Transverse colon (tissue), 4 donors: ENCODE measurements at regions not wholly inside any gene's neighbourhood (a gene's known extent, or its start where the extent isn't known, plus 50 kb on each side); places are given as distances from the start of the nearest gene placed in this dataset.

Source experiments
- DNase-seq: peaks from one replicate; pipeline ENCODE4 v3.0.0-alpha.2; 2019
- H3K27ac ChIP-seq, 4 donors: fragments of 200-600 bp; sonication (generic); 2 replicates each; pipeline ENCODE4 v1.5.1; 2016 to 2018; ENCODE audit warnings: inconsistent platforms in 4 of 4
- H3K27me3 ChIP-seq: fragments of 200-600 bp; sonication (generic); 2 replicates; pipeline ENCODE4 v1.5.1; 2017; ENCODE audit warnings: inconsistent platforms
- H3K36me3 ChIP-seq, 4 donors: fragments of 200-600 bp; sonication (generic); 2 replicates each; pipeline ENCODE4 v1.5.1; 2017 to 2019; ENCODE audit warnings: inconsistent platforms in 4 of 4
- H3K4me1 ChIP-seq, 4 donors: fragments of 200-600 bp; sonication (generic); 2 replicates each; pipeline ENCODE4 v1.5.1; 2017 to 2020; ENCODE audit warnings: inconsistent platforms in 4 of 4
- H3K4me3 ChIP-seq, 4 donors: fragments of 200-600 bp; sonication (generic); 1 replicate in 1 of 4; 2 replicates in 3 of 4; pipeline versions ENCODE4 v1.5.1 to v1.6.1; 2017 to 2019; ENCODE audit warnings: inconsistent platforms in 4 of 4
- H3K9me3 ChIP-seq, 2 donors: fragments of 200-600 bp; sonication (generic); 2 replicates each; pipeline ENCODE4 v1.5.1; 2017 to 2019; ENCODE audit warnings: inconsistent platforms in 2 of 2
- CTCF ChIP-seq, 5 experiments: fragments of 200-600 bp in 3 of 5; fragments of 450-650 bp in 2 of 5; sonication (generic) in 3 of 5; IDR thresholded peaks; 1 replicate in 2 of 5; 2 replicates in 3 of 5; pipeline ENCODE4 v1.5.1; 2016 to 2017; ENCODE audit warnings: antibody characterized with exemption in 5 of 5, inconsistent platforms in 3 of 5, mild to moderate bottlenecking in 2 of 5, moderate library complexity in 1 of 5
- EP300 ChIP-seq: sonication (generic); formaldehyde crosslinking; IDR thresholded peaks from one replicate; pipeline ENCODE4 v1.6.1; 2017; ENCODE audit warnings: antibody characterized with exemption, low read depth
- POLR2A ChIP-seq: fragments of 450-650 bp; IDR thresholded peaks from one replicate; pipeline ENCODE4 v1.6.1; 2016; ENCODE audit warnings: antibody characterized with exemption, mild to moderate bottlenecking, moderate library complexity
- POLR2AphosphoS5 ChIP-seq, 3 donors: sonication (generic); formaldehyde crosslinking; IDR thresholded peaks; one replicate each; pipeline ENCODE4 v1.6.1; 2016; ENCODE audit warnings: antibody characterized with exemption in 3 of 3
- WGBS, 2 donors: methylation state at CpG; one replicate each; pipeline ENCODE4 v1.1.5; 2018; ENCODE audit warnings: low coverage in 1 of 2; 5-methylcytosine and 5-hydroxymethylcytosine counted together
- in situ Hi-C, 4 donors: fragments of 200-750 bp; cut with MboI; loops; one replicate each; pipeline versions ENCODE4 v1.15.0 to v1.15.1; 2017; ENCODE audit warnings: low sequenced_read_pairs in 3 of 4, low pct_ligation_motif_present in 1 of 4, low pct_unique_long_range_greater_than_20kb in 1 of 4
- intact Hi-C: fragments of 100-400 bp; cut with DNase I; formaldehyde crosslinking; loops from one replicate; pipeline ENCODE4 v1.15.1; 2023; ENCODE audit warnings: low total_unique reads

- Histone ChIP-seq H3K9me3 (no peaks in the 10 kb centered on the region), H3K36me3 (no peaks in the 10 kb centered on the region), H3K27me3 (no peaks in the 10 kb centered on the region), H3K4me1 (peaks cover 0 to 4% (median 0%) of the 10 kb centered on the region in 4 donors), H3K27ac (no peak overlapping the region), H3K4me3 (no peak overlapping the region)
- no peak for TF ChIP-seq POLR2A
- no peak for TF ChIP-seq POLR2AphosphoS5 (IDR thresholded peaks at IDR 0.05)
- WGBS, 2 donors, result 69 to 75% methylated on average over 1 to 3 of the region's 3 CpGs
- DNase-seq, result no peak
- intact Hi-C loops, result no loop called here
- in situ Hi-C loops, result no loop called here
Observed at GRCh38 chr13:33633701-33634545, 184.0 kb upstream of the RFC3 start.

- Histone ChIP-seq H3K27ac (no peak overlapping the region), H3K27me3 (no peaks in the 10 kb centered on the region), H3K4me3 (no peak overlapping the region), H3K4me1 (peaks cover 0 to 4% (median 0%) of the 10 kb centered on the region in 4 donors), H3K36me3 (no peaks in the 10 kb centered on the region), H3K9me3 (no peaks in the 10 kb centered on the region)
- TF ChIP-seq CTCF (IDR thresholded peaks at IDR 0.05), result no peak
- no peak for TF ChIP-seq POLR2A
- no peak for TF ChIP-seq POLR2AphosphoS5 (IDR thresholded peaks at IDR 0.05)
- TF ChIP-seq EP300, result no peak
- 86 to 87% methylated on average over 8 of the region's 8 CpGs for WGBS, 2 donors
- in situ Hi-C loops (no loop called here), intact Hi-C loops (no loop called here)
- no peak for DNase-seq
Observed at GRCh38 chr13:33634546-33634982, 183.4 kb upstream of the RFC3 start.

- intact Hi-C loops, result no loop called here
- Histone ChIP-seq H3K4me3 (no peak overlapping the region), H3K27ac (no peak overlapping the region), H3K36me3 (no peaks in the 10 kb centered on the region), H3K27me3 (no peaks in the 10 kb centered on the region), H3K9me3 (no peaks in the 10 kb centered on the region), H3K4me1 (peaks cover 0 to 10% (median 0%) of the 10 kb centered on the region in 4 donors)
- TF ChIP-seq POLR2AphosphoS5 (IDR thresholded peaks at IDR 0.05), result no peak
- no peak for TF ChIP-seq CTCF (IDR thresholded peaks at IDR 0.05)
- TF ChIP-seq EP300, result no peak
- no peak for TF ChIP-seq POLR2A
- WGBS, 2 donors, result 90 to 91% methylated on average over 5 of the region's 5 CpGs
- DNase-seq, result no peak
- in situ Hi-C loops, result no loop called here
Observed at GRCh38 chr13:33636243-33636642, 181.7 kb upstream of the RFC3 start.

GRCh38 chr13:33636955-33637670, 180.8 kb upstream of the RFC3 start:
- in situ Hi-C loops, result no loop called here
- H3K9me3 ChIP-seq, result no peaks in the 10 kb centered on the region

More at GRCh38 chr13:33636955-33637670, 180.8 kb upstream of the RFC3 start:
- H3K27me3 ChIP-seq, result no peaks in the 10 kb centered on the region
- H3K4me1 ChIP-seq, result peaks cover 0 to 10% (median 2%) of the 10 kb centered on the region in 4 donors
- TF ChIP-seq EP300 (no peak), POLR2AphosphoS5 (IDR thresholded peaks at IDR 0.05) (no peak), POLR2A (no peak)
- H3K4me3 ChIP-seq, result no peak overlapping the region
- 63 to 81% methylated on average over 3 of the region's 3 CpGs for WGBS, 2 donors
- intact Hi-C loops, result no loop called here
- H3K36me3 ChIP-seq, result no peaks in the 10 kb centered on the region
- no peak for DNase-seq
- no peak overlapping the region for H3K27ac ChIP-seq
